Kasumi-1 (cell line): ENCODE measurements at regions not wholly inside any gene's neighbourhood (a gene's known extent, or its start where the extent isn't known, plus 50 kb on each side); places are given as distances from the start of the nearest gene placed in this dataset.

Source experiments
- DNase-seq, 2 experiments: peaks; one replicate each; lab custom pipeline; 2025; lab: John Stamatoyannopoulos, UW

DNA sequence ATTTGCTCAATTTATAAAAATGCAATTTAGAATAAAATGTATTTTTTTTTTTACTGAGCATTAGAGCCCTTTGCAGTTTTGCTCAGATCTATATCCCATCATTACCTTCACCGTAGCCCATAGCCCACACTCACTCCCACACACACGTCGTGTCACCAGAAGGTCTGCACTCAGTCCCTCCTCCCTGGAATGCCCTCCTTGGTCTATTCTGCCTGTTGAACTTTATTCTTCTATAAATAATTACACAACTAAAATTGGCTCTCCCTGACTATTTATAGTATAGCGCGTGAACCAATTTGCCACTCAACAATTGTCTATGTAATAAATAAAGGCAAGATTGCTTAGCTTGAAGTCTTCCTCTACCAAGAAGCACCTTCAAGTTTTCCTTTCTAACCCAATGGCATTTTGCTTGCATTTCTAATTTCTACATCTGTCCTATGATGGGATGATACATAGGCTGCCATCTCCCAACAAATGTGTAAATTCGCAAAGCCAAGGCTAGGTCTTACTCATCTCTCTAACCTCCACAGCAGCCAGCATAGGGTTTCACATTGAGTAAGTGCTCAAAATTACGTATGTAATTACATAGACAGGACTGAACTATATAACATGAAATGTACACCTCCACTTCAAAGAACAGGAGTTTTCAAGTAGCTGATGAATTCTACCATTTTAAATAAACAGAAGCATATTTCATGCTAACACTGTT, 172.0 kb upstream of the HES1 start:
- DNase-seq: no peak

DNA sequence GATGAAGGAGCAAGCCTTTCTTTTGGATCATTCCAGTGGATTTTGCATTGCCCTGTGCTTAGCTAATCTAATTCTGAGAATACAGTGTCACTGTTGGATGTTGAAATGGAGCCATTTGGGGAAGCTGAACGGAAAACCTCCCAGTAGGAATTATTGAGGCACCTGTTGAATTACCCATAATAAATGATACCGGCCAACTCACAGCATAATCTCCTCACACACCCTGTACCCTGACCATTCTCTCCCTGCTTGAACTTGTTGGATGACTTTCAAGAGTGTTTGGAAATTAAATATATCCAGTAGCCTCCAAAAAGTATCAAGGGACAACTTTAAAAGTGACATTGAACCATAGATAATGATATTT, 171.4 kb upstream of the HES1 start:
- DNase-seq: no peak

- DNase-seq: peak in 1 of 2 experiments; percentile 4
These were observed 167.5 kb upstream of the HES1 start for GRCh38 chr3:193968380-193968974.

DNA sequence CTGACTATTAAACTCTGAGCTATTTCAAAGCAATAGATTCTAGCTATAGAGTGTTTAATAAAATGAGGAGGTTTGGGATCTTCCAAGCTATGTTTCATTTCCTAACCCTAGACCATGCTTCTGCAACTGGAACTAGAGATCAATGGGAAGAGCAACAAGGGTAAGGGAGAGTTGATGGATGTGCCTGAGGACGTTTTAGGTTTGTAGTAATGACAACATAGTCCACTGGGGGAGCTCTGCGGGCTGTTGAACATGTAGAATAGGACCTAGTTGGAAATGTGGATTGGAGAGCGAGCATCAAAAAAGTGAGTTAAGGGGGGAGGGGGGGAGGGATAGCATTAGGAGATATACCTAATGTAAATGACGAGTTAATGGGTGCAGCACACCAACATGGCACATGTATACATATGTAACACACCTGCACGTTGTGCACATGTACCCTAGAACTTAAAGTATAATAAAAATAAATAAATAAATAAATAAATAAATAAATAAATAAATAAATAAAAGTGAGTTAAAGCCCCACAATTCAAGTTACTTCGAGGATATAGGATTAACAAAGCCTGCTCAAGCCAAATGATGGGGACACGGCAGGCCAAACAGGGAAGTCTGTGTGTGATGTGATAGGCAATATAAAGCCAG, 165.7 kb upstream of the HES1 start:
- DNase-seq: peak; percentile 73 to 84

DNA sequence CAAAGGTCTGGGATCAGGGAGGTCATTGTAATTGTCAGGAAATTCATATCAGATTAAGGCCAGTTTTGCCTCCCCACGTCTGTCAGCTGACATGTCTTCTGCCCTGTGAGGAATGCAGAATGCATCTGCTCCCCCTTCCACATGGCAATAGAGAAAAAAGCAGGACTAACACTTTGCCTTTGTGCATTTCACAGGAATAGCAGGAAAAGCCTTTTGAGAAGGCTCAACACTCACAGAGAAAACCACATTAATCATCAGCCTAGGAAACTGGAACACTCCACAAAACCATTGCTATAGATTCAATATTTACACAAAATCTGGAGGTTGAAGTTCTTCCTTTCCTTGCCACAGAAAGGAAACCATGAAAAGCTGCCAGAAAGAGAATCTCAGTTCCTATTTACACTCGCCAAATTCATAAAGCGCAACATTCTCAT, 165.2 kb upstream of the HES1 start:
- peak; percentile 53 to 54 for DNase-seq

- DNase-seq: peak; percentile 61 to 62
These were observed 164.6 kb upstream of the HES1 start for GRCh38 chr3:193971261-193971751.

DNA sequence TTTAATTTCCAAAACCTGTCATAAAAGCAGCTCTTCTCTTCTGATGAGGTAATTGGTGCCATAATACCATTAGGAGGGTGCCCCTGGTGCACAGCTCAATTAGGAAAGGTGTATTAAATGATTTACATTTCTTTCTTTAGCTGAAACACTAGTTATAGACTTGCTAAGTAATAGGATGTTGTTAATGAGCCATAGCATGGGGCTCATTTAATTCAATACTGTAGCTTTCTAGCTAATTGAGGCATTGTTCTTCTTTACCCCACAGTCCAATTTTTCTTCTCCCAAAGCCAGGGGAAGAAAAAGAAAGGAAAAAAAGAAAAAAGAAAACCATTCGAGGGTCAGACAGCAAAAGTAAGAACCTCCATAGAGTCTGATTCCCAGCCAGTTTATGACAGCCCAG, 164.0 kb upstream of the HES1 start:
- DNase-seq: no peak

DNA sequence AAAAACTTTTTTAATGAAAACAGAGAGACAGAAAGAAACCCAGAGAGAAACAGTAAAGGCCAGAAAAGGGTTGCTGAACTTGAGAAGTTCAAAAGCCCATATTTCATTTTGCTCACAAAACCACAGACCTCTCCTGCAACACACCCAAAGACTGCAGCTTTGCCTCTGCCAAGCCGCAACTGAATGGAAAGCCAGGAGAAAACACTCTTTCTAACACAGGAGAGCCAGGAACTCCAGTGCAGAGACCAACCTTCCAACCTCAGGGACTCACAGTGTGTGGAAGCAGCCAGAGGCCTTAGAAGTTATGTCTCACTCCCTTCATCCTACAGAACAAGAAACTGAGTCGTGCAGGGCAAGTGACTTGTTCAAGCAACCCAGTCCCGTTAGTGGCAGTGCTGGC, 163.1 kb upstream of the HES1 start:
- no peak for DNase-seq

DNA sequence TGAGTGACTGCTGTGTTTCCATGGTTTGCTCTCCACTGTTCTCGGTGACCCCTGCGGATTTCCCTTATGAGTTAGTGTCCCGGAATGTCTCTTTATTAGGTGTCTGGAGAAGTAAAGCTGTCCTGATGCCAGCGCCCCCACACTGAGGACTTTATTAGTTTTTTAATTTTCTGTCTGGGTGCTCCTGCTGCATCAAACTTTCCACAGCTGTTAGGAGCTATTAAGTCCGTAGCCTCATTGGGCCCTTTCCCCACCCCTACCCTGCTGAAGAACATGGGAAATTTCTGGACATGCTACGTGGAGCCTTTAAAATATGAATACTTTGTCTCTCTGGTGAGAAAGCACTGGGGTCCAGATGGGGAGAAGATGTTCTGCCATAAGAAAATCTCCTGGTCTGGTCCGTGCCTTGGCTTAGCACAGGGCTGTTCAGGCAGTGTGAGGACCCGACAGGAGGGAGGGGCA, 161.7 kb upstream of the HES1 start:
- DNase-seq: no peak

GRCh38 chr3:193974671-193975535, 161.0 kb upstream of the HES1 start:
- DNase-seq: no peak

DNA sequence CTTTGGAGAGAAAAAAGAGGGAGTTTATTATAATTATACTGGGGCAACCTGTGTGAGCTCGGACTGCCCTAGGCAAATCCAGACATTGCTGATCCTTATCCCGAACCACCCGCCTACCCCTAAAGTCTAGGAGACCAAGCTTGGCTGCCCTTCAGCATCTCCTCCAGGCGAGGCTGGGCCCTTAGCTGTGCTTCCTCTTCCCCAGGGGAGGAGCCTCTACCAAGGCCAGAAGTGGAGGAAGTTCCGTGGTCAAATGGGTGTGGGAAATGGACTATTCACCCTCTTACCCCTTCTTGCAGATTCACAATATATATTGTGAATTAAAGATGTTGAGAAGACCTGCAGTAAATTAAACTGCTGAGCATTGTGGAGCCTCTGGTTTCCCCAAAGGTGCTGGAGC, 158.3 kb upstream of the HES1 start:
- peak in 1 of 2 experiments; percentile 21 for DNase-seq

- no peak for DNase-seq
These were observed 157.9 kb upstream of the HES1 start for GRCh38 chr3:193978030-193978429.

DNA sequence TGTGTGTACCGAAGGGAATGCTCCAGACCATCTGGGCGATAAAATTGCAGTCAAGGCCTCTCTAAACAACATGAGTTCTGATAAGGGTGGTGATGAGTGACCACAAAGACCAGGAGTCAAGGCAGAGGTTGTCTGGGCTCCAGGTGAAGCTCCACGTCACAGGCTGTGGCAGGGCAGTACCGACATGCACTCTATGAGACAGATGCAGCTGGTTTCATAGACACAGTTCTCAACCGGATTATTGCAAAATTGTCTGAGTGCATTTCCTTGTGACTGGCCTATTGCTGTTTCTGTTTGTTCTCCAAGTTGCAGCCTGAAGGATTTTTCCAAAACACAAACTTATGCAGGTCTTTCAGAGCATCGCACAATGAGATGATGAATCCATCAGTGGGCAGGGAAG, 157.5 kb upstream of the HES1 start:
- no peak for DNase-seq

- DNase-seq: no peak
These were observed 155.6 kb upstream of the HES1 start for GRCh38 chr3:193980326-193980725.

DNA sequence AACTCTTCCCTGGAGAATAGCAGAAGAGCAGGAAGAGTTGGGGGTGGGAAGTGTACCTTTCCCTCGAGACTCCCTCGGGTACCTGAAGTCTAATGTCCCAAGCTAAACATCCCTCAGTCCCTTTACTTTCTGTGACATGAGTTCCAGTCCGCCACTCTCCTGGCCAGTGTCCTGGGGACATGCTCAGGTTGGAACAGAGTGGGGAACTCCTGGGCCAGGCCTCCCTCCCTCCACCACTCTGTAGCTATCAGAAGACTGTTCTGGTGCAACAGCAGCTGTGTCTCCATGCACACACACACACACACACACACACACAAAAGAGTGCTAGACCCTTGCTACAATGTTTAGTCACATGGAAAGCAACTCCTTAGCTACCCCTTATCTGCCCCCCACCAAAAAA, 155.0 kb upstream of the HES1 start:
- DNase-seq: no peak

- DNase-seq: no peak
These were observed 154.4 kb upstream of the HES1 start for GRCh38 chr3:193981504-193981903.

DNA sequence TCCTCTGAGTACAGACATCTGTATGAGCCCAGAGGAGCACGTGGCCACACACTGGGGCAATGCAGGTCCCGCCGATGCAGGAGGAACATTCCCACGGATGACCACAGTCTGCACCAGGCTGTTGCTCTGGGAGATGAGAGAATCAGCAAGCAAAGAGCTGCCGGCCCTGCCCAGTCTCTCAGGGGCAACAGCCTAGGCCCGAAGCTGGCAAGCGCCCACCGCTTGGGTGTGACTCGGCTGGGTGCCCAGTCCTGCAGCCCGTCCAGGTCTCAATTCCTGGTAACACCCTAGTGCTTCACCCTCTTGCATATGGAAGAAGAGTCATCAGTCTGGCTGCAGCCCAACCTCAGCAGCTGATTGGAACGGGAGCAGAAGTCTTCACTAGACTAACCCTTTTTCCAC, 153.7 kb upstream of the HES1 start:
- no peak for DNase-seq

DNA sequence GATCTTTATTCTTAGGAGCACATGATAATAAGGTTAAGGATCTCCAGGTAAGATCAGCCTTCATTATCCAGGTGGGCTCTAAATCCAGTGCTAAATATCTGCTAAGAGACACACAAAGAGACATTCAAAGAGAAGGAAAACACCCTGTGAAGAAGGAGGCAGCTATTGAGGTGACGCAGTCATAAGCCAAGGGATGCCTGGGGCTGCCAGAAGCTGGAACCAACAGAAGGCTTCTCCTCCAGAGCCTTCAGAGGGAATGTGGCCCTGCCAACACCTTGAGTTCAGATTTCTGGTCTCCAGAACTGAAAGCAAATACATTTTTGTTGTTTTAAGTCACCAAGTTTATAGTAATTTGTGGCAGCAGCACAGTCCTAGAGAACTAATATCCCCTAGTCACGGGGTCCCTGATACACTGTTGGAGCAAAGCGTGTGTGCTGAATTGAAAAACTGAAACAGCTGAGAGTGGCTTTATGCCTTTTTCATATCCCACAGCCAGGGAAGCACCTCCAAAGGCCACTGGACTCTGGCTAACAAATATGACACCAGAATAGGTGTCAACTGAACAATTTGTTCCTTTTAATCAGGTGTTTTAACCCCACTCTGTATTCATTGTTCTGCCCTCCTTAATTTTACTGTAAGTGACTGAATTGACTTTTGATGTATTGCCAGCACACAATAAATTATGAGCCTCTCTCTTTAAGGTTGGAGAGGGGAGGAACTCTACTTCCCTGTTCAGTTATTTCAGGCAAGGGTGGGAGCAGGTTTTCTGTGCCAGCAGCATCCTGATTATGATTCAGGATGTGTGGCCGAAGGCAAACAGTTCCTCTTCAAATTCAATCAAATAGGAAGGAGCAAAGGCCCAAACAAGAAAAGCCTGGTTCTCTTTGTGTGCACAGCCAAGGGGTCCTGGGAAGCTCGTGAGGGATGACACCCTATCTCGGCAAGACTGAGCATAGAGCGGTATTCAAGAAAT, 151.8 kb upstream of the HES1 start:
- peak; percentile 30 to 37 for DNase-seq

- no peak for DNase-seq
These were observed 151.1 kb upstream of the HES1 start for GRCh38 chr3:193984876-193985275.

DNA sequence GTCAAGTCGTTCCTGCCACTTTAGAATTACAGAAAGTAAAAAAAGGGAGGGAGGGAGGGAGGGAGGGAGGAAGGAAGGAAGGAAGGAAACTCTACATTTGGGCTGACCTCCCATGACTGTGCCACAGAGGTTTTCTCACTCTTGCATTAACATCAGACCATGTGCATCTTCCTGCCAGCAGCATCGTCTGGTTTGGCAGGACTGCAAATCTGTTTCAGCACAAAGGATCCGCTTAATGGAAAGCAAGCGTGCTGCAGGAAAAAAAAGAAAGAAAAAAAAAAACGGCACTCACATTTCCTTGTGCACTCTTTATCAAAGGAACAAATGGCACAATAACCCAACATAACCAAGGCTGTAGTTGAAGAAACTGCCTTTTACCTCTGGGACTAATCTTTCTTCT, 148.8 kb upstream of the HES1 start:
- DNase-seq: peak in 1 of 2 experiments; percentile 22

DNA sequence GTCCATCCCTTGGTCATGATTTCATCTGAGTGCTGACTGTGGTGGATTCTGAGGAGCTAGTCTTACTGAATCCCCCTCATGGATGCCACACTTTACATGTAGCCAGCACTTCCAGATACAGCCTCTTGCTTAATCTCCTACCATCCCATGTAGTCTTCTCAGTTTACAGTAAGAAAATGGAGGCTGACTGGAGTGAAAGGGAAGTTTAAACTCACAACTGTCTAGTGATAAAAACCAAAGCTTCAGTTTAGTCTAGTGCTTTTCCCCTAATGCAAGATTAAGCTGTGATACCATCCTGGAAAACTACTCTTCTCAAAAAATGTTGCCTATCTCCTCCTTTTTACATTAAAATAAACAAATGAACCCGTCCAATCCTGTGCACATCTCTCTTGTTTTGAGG, 146.8 kb upstream of the HES1 start:
- DNase-seq: peak in 1 of 2 experiments; percentile 6
